ENCODE measurements at regions not wholly inside any gene's neighbourhood (a gene's known extent, or its start where the extent isn't known, plus 50 kb on each side); places are given as distances from the start of the nearest gene placed in this dataset.

GRCh38 chr21:19286876-19287275, 883.3 kb upstream of the TMPRSS15 start:
- TF ChIP-seq CTCF (conservative IDR thresholded peaks at IDR 0.05), result no peak
- TF ChIP-seq ZFX (IDR thresholded peaks at IDR 0.05), result no peak
